ENCODE measurements at regions not wholly inside any gene's neighbourhood (a gene's known extent, or its start where the extent isn't known, plus 50 kb on each side); places are given as distances from the start of the nearest gene placed in this dataset.

DNA sequence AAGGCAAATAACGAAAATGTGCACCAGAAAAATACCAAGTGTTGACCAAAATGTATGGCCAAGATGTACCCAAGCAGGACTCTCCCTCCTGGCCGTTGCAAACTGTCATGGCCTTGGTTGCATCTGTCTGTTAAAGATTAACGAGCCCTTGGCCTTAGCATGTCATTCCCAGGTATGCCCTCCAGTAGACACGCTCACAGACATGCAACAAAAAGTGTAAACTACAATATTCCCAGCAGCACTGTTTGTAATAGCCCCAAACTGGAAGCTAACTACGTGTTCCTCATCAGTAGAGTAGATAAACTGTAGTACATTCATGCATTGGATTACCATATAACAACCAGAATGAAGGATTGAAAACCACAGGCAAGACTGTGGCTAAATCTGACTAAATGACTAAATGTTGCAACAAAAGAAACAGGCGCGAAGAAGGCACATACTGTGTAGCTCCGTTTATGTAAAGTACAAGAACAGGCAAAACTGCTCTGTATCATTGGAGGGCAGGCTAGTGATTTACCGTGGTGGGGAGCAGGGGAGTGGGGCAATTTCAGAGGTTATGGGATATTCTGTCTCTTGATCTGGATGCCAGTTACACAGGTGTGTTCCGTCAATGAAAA lies 232.8 kb upstream of the DIO3 start:
- no peak overlapping the region for H3K27ac ChIP-seq

DNA sequence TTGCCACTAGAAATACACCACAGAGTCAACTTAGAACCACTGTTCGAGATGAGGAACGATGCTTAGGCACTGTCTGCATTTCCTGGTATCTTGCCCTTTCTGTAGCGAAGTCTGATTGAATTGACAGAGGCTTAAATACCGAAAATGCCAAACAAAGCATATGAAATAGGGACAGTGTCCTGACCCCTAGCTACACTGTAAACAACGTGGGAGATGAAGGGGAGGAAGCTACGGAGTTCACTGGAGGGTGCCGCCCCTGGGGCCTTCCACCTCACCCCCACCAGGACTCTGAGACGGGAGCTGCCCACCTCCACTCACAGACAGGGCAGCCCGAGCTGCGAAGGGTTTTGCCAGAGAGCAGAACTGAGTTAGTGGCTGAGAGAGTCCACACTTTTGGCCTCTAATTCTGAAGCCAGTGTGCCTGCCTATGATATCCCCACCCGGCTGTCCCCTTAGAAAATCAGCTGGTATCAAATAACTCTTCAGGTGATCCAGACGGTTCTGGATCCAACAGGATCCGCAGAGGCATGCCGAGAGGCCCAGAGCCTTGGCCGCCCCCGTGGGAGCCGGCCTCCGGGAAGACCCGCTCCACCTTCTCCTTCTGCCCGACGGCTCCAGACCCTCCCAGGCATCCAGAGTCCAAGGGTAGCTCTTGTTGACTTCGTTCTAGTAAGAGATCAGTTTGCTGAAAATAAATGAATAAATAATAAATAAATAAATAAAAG lies 230.7 kb upstream of the DIO3 start:
- no peak overlapping the region for H3K27ac ChIP-seq
- TF ChIP-seq ZFX (IDR thresholded peaks at IDR 0.05): no peak
- TF ChIP-seq, protein P1, sequence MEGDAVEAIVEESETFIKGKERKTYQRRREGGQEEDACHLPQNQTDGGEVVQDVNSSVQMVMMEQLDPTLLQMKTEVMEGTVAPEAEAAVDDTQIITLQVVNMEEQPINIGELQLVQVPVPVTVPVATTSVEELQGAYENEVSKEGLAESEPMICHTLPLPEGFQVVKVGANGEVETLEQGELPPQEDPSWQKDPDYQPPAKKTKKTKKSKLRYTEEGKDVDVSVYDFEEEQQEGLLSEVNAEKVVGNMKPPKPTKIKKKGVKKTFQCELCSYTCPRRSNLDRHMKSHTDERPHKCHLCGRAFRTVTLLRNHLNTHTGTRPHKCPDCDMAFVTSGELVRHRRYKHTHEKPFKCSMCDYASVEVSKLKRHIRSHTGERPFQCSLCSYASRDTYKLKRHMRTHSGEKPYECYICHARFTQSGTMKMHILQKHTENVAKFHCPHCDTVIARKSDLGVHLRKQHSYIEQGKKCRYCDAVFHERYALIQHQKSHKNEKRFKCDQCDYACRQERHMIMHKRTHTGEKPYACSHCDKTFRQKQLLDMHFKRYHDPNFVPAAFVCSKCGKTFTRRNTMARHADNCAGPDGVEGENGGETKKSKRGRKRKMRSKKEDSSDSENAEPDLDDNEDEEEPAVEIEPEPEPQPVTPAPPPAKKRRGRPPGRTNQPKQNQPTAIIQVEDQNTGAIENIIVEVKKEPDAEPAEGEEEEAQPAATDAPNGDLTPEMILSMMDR (conservative IDR thresholded peaks at IDR 0.05): no peak

More for the DNA sequence above, 232.8 kb upstream of the DIO3 start:
- TF ChIP-seq, protein P1 (conservative IDR thresholded peaks at IDR 0.05): no peak
- no peak for TF ChIP-seq ZFX (IDR thresholded peaks at IDR 0.05)

DNA sequence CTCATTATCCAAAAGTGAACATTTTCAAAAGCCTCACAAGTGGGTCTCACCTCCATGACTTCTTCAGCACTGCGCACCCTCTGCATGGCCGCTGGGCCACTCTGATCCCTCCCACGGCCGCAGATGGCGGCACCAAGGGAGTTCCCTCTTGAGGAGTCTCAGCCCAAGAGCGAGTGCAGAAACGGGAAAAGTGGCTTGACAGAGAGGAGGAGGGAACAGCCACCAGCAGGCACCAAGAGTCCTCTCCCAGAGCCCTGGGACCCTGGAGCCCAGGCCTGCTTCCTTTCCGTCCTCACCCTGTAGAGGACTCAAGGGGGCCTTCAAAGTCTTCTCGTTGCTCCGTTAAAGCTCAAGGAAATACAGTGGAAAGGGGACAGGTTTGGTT lies 230.2 kb upstream of the DIO3 start:
- TF ChIP-seq ZFX (IDR thresholded peaks at IDR 0.05): no peak
- TF ChIP-seq, protein P1 (conservative IDR thresholded peaks at IDR 0.05): no peak
- H3K27ac ChIP-seq: no peak overlapping the region

DNA sequence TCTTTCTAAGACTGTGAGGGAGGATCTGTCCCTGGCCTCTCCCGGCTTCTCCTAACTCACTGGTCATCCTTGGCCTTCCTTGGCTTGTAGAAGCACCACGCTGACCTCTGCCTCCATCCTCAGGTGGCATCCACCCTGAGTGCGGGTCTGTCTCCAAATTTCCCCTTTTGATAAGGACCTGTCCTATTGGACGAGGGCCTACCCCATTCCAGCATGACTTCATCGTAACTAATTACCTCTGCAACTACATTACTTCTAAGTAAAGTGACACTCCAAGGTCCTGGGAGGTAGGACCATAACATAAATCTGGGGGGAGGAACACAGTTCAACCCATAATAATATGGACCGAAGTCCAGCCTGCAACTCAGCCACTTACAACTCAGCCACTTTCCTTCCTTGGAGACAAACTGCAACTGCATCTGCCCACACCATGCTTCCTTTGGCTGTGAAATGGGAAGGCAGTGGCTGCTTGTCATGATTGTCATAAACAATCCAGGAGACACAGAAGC lies 229.6 kb upstream of the DIO3 start:
- H3K27ac ChIP-seq: no peak overlapping the region
- TF ChIP-seq, protein P1 (conservative IDR thresholded peaks at IDR 0.05): no peak
- no peak for TF ChIP-seq ZFX (IDR thresholded peaks at IDR 0.05)

DNA sequence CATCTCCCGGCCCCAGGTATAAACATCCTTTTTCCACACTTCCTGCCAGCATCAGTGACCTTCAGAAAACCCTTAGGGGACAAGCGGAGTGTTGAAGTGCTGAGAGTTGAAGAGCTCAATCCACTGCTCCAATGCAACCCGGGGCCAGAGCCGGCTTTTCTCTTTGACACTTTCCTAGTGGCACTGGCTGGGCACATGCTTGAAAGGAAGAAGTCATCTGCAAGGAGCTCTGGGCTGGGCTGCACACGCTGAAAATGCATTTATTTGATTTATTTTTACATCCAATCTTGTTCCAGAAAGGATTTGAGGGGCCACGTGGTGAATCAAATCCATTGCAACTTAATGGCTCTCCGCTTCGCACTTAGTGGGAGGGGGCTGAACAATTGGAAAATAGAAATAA lies 229.0 kb upstream of the DIO3 start:
- no peak overlapping the region for H3K27ac ChIP-seq
- no peak for TF ChIP-seq ZFX (IDR thresholded peaks at IDR 0.05)
- TF ChIP-seq, protein P1 (conservative IDR thresholded peaks at IDR 0.05): no peak

DNA sequence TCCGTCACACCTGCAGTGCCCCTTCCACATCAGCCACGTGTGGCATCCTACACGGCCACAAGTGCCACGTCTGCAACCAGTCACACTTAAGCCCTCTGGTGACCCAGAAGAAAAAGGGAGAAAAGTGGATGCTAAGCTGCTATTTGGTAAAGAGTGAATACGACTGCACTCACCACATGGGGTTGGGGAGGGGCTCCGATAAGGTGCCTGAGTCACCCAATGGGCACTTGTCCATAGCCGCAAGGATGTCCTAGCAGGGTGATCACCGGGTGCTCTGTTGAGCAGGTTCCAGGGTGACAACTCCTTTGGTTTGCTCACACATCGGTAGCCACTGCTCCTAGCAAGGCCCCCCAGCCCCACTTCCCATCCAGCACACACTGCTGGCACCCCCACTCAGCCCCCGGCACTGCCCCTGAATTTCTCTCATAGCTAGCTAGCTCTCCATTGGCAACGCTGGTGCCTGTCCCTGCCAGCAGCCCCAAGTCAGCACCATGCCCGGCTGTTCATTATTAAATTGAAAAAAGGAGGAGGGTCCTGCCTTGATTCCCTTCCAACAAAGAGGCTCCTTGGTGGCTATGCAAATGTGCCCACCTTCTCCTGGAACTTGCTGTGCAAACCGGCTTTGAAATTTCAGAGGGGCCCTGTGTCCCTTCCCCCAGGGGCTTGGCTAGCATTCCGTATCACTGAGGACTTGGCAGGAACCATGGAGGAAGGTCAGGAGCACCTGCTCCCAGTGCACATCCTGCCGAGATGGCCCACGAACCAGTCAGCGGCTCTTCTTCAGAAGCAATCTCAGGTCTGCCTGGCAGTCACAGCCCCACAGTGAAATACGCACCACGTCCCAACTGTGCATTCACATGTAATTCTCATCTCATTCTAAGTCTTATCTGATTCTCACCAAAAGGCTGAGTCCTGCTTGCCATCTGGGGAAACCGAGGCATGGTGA lies 227.7 kb upstream of the DIO3 start:
- TF ChIP-seq ZFX (IDR thresholded peaks at IDR 0.05): no peak
- TF ChIP-seq, protein P1 (conservative IDR thresholded peaks at IDR 0.05): no peak
- no peak overlapping the region for H3K27ac ChIP-seq
